Peyer's patch (tissue), 4 donors: ENCODE measurements at regions not wholly inside any gene's neighbourhood (a gene's known extent, or its start where the extent isn't known, plus 50 kb on each side); places are given as distances from the start of the nearest gene placed in this dataset.

Source experiments
- DNase-seq, 3 donors: peaks; one replicate each; pipeline ENCODE4 v3.0.0-alpha.2; 2017 to 2019
- H3K27ac ChIP-seq, 4 donors: fragments of 200-600 bp; sonication (generic); one replicate each; pipeline ENCODE4 v1.5.1; 2016 to 2019
- H3K27me3 ChIP-seq, 2 donors: fragments of 200-600 bp; sonication (generic); one replicate each; pipeline ENCODE4 v1.5.1; 2019
- H3K36me3 ChIP-seq, 3 donors: fragments of 200-600 bp; sonication (generic); one replicate each; pipeline ENCODE4 v1.5.1; 2016 to 2019
- H3K4me1 ChIP-seq, 4 donors: fragments of 200-600 bp; sonication (generic); one replicate each; pipeline ENCODE4 v1.5.1; 2016 to 2019
- H3K4me3 ChIP-seq, 4 donors: fragments of 200-600 bp; sonication (generic); 1 replicate in 3 of 4; 2 replicates in 1 of 4; pipeline ENCODE4 v1.5.1; 2016 to 2019; ENCODE audit warnings: mild to moderate bottlenecking in 1 of 4
- H3K9me3 ChIP-seq, 4 donors: fragments of 200-600 bp; sonication (generic); one replicate each; pipeline ENCODE4 v1.5.1; 2016 to 2019; ENCODE audit warnings: mild to moderate bottlenecking in 1 of 4
- CTCF ChIP-seq, 6 experiments: fragments of 450-650 bp in 4 of 6; fragments of 200-600 bp in 2 of 6; sonication (generic) in 1 of 6; IDR thresholded peaks; one replicate each; pipeline ENCODE4 v1.5.1; 2017 to 2019; ENCODE audit warnings: antibody characterized with exemption in 6 of 6, mild to moderate bottlenecking in 3 of 6, moderate library complexity in 1 of 6
- POLR2A ChIP-seq, 2 donors: fragments of 450-650 bp; IDR thresholded peaks; one replicate each; pipeline ENCODE4 v1.5.1; 2017; ENCODE audit warnings: antibody characterized with exemption in 2 of 2, mild to moderate bottlenecking in 2 of 2, moderate library complexity in 2 of 2

GRCh38 chr4:33052241-33052640, 2332.1 kb downstream of the PCDH7 start:
- H3K4me3 ChIP-seq = no peak overlapping the region
- no peak for DNase-seq

DNA sequence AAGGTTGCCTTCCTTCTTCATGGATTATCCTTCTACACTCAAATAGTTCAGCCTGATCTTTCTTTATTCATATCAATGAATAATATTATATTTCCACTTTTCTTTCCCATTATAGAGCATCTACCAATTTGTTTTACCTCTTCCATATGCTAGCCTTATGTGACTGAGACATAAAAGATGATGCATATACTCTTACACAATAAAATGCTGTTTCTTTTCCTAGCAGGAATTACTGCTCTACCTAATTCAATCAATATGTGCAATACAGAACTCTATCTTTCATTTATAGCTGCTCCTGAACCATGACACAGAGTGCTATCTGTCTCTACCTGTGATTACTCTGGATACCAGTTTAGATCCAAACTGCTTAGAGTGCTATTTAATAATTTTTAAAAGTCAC, 2334.0 kb downstream of the PCDH7 start:
- no peak for DNase-seq
- H3K27ac ChIP-seq = no peak overlapping the region
- no peaks in the 10 kb centered on the region for H3K27me3 ChIP-seq
- H3K36me3 ChIP-seq = no peaks in the 10 kb centered on the region
- H3K4me3 ChIP-seq = no peak overlapping the region
- no peaks in the 10 kb centered on the region for H3K4me1 ChIP-seq
- TF ChIP-seq CTCF (IDR thresholded peaks at IDR 0.05) (no peak), POLR2A (IDR thresholded peaks at IDR 0.05) (no peak)
- no peaks in the 10 kb centered on the region for H3K9me3 ChIP-seq

More at GRCh38 chr4:33052241-33052640, 2332.1 kb downstream of the PCDH7 start:
- Histone ChIP-seq H3K27ac (no peak overlapping the region), H3K4me1 (no peaks in the 10 kb centered on the region), H3K36me3 (no peaks in the 10 kb centered on the region), H3K9me3 (no peaks in the 10 kb centered on the region), H3K27me3 (no peaks in the 10 kb centered on the region)
- TF ChIP-seq CTCF (IDR thresholded peaks at IDR 0.05) (no peak), POLR2A (IDR thresholded peaks at IDR 0.05) (no peak)

DNA sequence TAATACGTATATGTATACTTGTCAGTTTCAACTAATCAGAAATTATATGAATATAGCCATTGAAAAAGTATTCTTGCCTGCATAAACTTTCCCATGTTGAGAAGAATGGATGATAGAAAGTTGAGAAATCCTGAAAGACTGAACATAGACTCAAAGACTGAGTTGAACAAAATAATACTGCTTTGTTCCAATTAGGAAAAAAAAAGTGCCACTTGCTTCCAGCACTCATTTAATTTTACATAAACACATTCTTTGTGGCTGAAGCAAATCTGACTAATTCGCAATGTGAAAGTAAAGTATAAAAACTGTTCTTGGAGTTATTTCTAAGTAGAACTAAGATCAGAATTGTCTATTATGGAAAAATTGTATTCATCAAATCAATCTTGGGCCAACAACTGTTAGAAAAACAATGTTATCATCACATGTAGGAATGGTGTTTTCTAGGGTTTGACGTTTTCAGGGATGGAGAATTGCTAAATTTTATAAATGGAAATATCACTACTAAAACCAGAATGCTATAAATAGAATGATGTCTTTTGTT, 2334.6 kb downstream of the PCDH7 start:
- H3K27ac ChIP-seq = no peak overlapping the region
- no peaks in the 10 kb centered on the region for H3K36me3 ChIP-seq
- no peak for TF ChIP-seq CTCF (IDR thresholded peaks at IDR 0.05)
- TF ChIP-seq POLR2A (IDR thresholded peaks at IDR 0.05) = no peak
- H3K9me3 ChIP-seq = no peaks in the 10 kb centered on the region
- DNase-seq = no peak
- no peaks in the 10 kb centered on the region for H3K27me3 ChIP-seq
- H3K4me1 ChIP-seq = no peaks in the 10 kb centered on the region
- no peak overlapping the region for H3K4me3 ChIP-seq

DNA sequence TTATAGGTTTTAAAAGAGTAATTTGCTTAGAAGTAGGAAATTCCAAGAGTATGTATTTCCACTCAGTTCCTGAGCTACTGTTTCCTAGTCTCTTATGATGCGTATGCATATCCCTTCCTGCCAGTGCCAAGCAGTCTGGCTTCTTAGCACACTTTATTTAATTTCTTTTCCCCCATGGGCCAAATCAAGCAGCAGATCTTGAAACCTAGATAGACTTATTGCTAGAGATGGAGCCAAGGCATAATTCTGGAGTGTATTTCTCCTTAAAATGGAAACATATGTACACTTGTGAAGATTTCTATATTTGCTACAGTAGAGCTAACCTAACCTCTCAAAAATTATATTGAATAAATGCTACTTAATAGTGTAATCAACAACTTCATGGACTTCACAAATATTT, 2337.6 kb downstream of the PCDH7 start:
- Histone ChIP-seq H3K27ac (no peak overlapping the region), H3K4me1 (no peaks in the 10 kb centered on the region), H3K4me3 (no peak overlapping the region), H3K27me3 (no peaks in the 10 kb centered on the region), H3K9me3 (no peaks in the 10 kb centered on the region), H3K36me3 (no peaks in the 10 kb centered on the region)
- no peak for DNase-seq
- no peak for TF ChIP-seq POLR2A (IDR thresholded peaks at IDR 0.05)

- TF ChIP-seq CTCF (IDR thresholded peaks at IDR 0.05) = no peak
- no peak for TF ChIP-seq POLR2A (IDR thresholded peaks at IDR 0.05)
- Histone ChIP-seq H3K36me3 (no peaks in the 10 kb centered on the region), H3K4me3 (no peak overlapping the region), H3K27me3 (no peaks in the 10 kb centered on the region), H3K4me1 (no peaks in the 10 kb centered on the region), H3K27ac (no peak overlapping the region), H3K9me3 (no peaks in the 10 kb centered on the region)
- DNase-seq = no peak
These were observed 2338.8 kb downstream of the PCDH7 start for GRCh38 chr4:33058998-33059397.

DNA sequence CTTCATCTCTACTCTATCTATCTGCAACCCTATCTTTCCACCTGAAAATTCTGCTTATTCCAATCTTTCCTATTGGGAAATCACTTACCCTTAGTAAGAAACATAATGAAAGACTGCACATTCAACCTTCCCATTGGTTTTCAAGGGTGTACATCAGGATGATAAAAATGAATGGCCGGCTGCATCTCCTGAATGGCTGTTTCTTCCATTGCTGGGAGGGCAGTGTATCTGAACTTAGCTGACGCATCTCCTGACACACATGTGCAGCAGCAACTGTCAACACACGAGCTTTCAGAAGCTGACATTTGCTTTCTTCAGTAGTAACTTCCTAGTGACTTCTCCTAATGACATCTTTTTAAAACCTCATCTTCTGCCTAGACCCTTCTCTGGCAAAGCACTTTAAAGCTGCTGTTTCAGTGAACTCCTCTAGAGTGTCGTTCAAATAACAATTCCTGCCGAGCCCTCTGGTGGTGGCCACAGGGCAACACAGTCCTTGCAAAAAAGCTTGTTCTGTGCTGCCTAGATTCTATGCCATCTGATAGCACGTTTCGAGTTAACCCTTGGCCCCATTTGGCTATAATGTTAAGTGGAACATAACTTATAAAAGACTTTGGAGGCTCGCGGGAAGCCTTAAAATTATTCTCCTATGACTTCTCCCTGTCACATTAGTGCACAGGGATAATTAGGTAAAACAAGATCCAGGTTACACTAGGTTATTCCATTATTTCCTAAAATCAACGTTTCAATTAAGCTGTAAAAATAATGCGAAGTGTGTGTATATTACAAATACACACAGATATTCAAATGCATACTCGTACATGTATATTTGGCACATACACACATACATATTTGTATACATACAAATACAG, 2340.7 kb downstream of the PCDH7 start:
- Histone ChIP-seq H3K36me3 (no peaks in the 10 kb centered on the region), H3K27me3 (no peaks in the 10 kb centered on the region), H3K4me3 (no peak overlapping the region), H3K27ac (no peak overlapping the region), H3K4me1 (no peaks in the 10 kb centered on the region), H3K9me3 (no peaks in the 10 kb centered on the region)
- peak in 2 of 3 donors; percentile 53 to 64 for DNase-seq
- no peak for TF ChIP-seq POLR2A (IDR thresholded peaks at IDR 0.05)
- TF ChIP-seq CTCF (IDR thresholded peaks at IDR 0.05) = peak in 4 of 6 experiments; percentile 41 to 83 (median 80)
